Psoas muscle (tissue), 7 donors: ENCODE measurements at regions not wholly inside any gene's neighbourhood (a gene's known extent, or its start where the extent isn't known, plus 50 kb on each side); places are given as distances from the start of the nearest gene placed in this dataset.
A peak's percentile ranks its signal among the peaks of the same experiment; 100 is the strongest.
"Not testable (repeated sequence)": the region's sequence is repeated elsewhere in the genome, so short reads cannot be mapped to it uniquely, and the experiment has no call there.

Experiments used
- ATAC-seq, 4 donors: fragments of 200-7000 bp; cut with Tn5 transposase; one replicate each; pipeline ENCODE4 v1.9.1; 2020; ENCODE audit warnings: moderate library complexity in 3 of 4, mild to moderate bottlenecking in 2 of 4
- DNase-seq, 2 donors: peaks; one replicate each; pipeline ENCODE4 v3.0.0-alpha.2; 2020
- H3K27ac ChIP-seq: fragments of 200-600 bp; one replicate; pipeline ENCODE4 v1.8.0; 2022
- H3K27me3 ChIP-seq, 3 donors: fragments of 200-600 bp in 1 of 3; one replicate each; pipeline versions ENCODE4 v1.6.1 to v1.8.0; 2013 to 2022; ENCODE audit warnings: low read length in 2 of 3, mild to moderate bottlenecking in 2 of 3, moderate library complexity in 1 of 3; ENCODE audit not compliant: insufficient read depth in 3 of 3
- H3K36me3 ChIP-seq, 2 donors: fragments of 200-600 bp in 1 of 2; one replicate each; pipeline versions ENCODE4 v1.6.1 to v1.8.0; 2013 to 2022; ENCODE audit warnings: low read depth in 1 of 2, mild to moderate bottlenecking in 1 of 2, moderate library complexity in 1 of 2; ENCODE audit not compliant: insufficient read depth in 1 of 2
- H3K4me1 ChIP-seq: fragments of 200-600 bp; one replicate; pipeline ENCODE4 v1.8.0; 2022
- H3K4me3 ChIP-seq: fragments of 200-600 bp; one replicate; pipeline ENCODE4 v1.8.0; 2022; ENCODE audit warnings: mild to moderate bottlenecking
- H3K9me3 ChIP-seq: fragments of 200-600 bp; one replicate; pipeline ENCODE4 v1.8.0; 2022
- WGBS, 3 donors: extraction: QIAGEN DNeasy Blood & Tissue Kit; methylation state at CpG; one replicate each; pipeline versions ENCODE4 v1.1.6 to v1.1.7; 2013; 5-methylcytosine and 5-hydroxymethylcytosine counted together
- intact Hi-C, 2 donors: fragments of 100-400 bp; cut with DNase I; formaldehyde crosslinking; loops; one replicate each; pipeline versions ENCODE4 v1.11.0 to v1.14.2; 2022
- TF ChIP-seq, protein P1 (sequence below): fragments of 200-600 bp; IDR thresholded peaks from one replicate; pipeline ENCODE4 v1.8.0; 2022; ENCODE audit warnings: antibody characterized with exemption
- donor health status: healthy with polysubstance abuse.
- donor health status: DM: no; HTN: no; CAD: no; lungs with moderate emphysema.
- donor health status: Bipolar disorder and iron deficiency.
- donor health status: healthy.
- donor health status: DM: yes; HTN: yes; CAD: no.
- donor health status: DM: no; HTN: no; CAD: no.
- donor health status: DM: yes; HTN: yes; CAD: no.

DNA sequence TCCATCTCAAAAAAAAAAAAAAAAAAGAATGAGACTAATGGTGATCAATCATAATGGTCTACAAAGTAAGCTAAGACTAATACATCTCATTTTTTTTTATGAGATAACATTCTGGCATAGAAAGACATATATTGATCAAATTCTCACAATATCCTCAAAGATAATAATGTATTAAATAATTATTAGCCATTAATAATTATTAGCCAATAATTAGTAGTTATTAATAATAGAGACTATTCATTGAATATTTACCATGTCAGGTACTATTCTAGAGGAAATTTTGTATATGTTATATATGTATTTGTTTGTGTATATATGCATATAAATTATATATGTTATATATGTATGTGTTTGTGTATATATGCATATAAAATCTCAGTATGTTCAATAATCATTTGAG, 137.7 kb upstream of the PTBP2 start:
- H3K4me3 ChIP-seq, result no peak overlapping the region
- no peaks in the 10 kb centered on the region for H3K36me3 ChIP-seq
- ATAC-seq (no peak), DNase-seq (no peak)
- no peak overlapping the region for H3K27ac ChIP-seq
- TF ChIP-seq, protein P1, sequence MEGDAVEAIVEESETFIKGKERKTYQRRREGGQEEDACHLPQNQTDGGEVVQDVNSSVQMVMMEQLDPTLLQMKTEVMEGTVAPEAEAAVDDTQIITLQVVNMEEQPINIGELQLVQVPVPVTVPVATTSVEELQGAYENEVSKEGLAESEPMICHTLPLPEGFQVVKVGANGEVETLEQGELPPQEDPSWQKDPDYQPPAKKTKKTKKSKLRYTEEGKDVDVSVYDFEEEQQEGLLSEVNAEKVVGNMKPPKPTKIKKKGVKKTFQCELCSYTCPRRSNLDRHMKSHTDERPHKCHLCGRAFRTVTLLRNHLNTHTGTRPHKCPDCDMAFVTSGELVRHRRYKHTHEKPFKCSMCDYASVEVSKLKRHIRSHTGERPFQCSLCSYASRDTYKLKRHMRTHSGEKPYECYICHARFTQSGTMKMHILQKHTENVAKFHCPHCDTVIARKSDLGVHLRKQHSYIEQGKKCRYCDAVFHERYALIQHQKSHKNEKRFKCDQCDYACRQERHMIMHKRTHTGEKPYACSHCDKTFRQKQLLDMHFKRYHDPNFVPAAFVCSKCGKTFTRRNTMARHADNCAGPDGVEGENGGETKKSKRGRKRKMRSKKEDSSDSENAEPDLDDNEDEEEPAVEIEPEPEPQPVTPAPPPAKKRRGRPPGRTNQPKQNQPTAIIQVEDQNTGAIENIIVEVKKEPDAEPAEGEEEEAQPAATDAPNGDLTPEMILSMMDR, result no peak
- peaks cover 0 to 3% (median 0%) of the 10 kb centered on the region in 3 donors for H3K27me3 ChIP-seq
- H3K9me3 ChIP-seq, result no peaks in the 10 kb centered on the region
- intact Hi-C loops, result no loop called here
- no peaks in the 10 kb centered on the region for H3K4me1 ChIP-seq

DNA sequence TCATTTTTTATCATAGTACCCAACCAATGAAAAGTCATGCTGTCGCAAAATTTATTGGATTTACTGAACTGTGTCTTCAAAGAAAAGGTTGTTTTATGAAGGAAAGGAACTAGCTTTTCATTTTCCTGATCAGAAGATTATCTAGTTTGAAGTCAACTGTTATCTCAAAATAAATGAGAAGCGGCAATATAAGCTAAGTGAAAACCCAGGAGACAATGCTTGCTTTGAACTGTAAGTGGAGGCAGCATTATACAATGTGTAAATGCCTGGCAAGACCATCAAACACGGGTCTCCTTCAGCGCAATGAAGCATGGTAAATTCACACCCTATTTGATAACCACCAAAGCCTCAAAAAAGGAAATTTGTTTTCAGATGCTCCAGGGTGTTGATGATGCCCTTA, 134.4 kb upstream of the PTBP2 start:
- H3K9me3 ChIP-seq, result no peaks in the 10 kb centered on the region
- no peak overlapping the region for H3K27ac ChIP-seq
- no peaks in the 10 kb centered on the region for H3K36me3 ChIP-seq
- no peaks in the 10 kb centered on the region for H3K27me3 ChIP-seq
- H3K4me3 ChIP-seq, result no peak overlapping the region
- no peak for DNase-seq
- H3K4me1 ChIP-seq, result no peaks in the 10 kb centered on the region
- WGBS, 3 donors, result 68 to 70% (median 69%) methylated on average over 4 of the region's 4 CpGs
- intact Hi-C loops, result no loop called here
- TF ChIP-seq, protein P1, result no peak
- no peak for ATAC-seq

DNA sequence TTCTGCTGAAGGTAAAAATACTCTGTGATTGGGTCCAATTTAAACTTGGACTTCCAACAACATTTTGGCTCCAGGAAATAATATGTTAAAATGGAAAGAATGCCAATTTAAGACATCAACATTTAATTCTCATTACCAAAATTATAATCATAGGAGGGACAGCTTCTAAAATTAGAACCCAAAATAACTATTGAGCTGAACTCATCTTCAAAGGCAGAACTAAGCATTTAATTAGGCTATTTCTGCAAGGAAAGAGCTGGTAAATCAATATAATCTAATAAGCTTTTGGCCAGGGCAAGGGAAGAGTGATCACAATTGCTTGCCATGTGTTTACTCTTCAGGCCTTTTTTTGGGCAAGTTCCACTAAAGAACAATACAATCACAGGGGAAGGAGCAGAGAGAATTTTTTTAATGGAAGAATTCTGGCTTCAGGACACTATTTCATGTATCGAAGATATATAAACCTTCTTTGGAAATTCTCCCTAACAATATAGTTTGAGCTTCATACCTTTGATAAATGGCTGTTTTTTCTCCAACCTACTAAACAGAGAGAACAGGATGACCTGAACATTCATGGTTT, 133.1 kb upstream of the PTBP2 start:
- intact Hi-C loops, result no loop called here

DNA sequence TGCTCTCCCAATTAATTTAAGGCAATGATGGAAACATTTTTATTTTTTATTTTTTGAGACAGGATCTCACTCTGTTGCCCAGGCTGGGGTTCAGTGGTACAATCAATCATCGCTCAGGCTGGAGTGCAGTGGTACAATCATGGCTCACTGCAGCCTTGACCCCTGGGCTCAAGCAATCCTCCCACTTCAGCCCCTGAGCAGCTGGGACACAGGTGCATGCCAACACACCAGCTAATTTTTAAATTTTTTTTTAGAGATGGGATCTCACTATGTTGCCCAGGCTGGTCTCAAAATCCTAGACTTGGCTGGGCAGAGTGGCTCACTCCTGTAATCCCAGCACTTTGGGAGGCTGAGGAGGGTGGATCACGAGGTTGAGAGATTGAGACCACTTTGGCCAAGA, 126.1 kb upstream of the PTBP2 start:
- peaks cover 26% of the 10 kb centered on the region for H3K4me1 ChIP-seq
- H3K27me3 ChIP-seq, H3K9me3 ChIP-seq, H3K36me3 ChIP-seq, intact Hi-C loops, DNase-seq, H3K4me3 ChIP-seq, ATAC-seq, H3K27ac ChIP-seq: not testable (repeated sequence)
- 85 to 90% (median 89%) methylated on average over 2 of the region's 2 CpGs for WGBS, 3 donors

More for the DNA sequence above, 133.1 kb upstream of the PTBP2 start:
- Histone ChIP-seq H3K36me3 (no peaks in the 10 kb centered on the region), H3K9me3 (no peaks in the 10 kb centered on the region), H3K27me3 (no peaks in the 10 kb centered on the region), H3K4me3 (no peak overlapping the region), H3K4me1 (no peaks in the 10 kb centered on the region), H3K27ac (no peak overlapping the region)
- 23 to 86% (median 54%) methylated on average over 1 of the region's 1 CpG for WGBS, 3 donors
- TF ChIP-seq, protein P1, result no peak
- ATAC-seq (no peak), DNase-seq (no peak)

DNA sequence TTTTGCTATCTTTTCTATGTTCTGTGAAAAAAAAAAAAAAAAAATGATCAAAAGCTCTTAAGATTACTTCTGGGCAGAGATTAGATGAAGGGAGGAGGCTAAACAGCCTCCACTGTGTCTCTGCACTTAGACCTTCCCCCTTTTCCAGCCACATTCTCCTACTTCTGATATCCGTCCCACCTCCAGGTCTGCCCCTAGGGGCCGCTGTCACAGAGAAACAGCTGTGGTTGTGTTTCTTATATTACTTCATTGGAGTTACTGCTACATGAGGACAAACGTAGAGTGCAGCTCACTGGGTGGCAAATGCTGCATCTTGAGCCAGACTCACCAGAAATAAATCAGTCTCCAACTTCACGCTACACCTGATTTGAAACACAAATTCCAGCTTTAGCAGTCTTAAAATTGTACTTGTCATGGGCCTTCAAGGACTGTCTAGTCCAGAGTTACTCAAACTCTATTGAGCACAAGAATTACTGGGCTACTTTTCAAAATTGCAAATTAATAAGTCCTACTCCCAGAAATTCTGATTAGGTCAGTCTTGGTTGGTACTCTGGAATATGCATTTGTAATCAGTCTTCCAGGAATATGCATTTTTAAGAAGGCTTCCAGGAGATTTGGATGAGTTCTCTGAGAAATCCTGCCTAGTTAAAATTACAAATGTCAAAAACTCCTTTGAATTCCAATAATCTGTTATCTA, 125.2 kb upstream of the PTBP2 start:
- peaks cover 26% of the 10 kb centered on the region for H3K4me1 ChIP-seq
- H3K4me3 ChIP-seq, result no peak overlapping the region
- H3K9me3 ChIP-seq, result no peaks in the 10 kb centered on the region
- no peak overlapping the region for H3K27ac ChIP-seq
- TF ChIP-seq, protein P1, result peak; percentile 52
- no peaks in the 10 kb centered on the region for H3K36me3 ChIP-seq
- intact Hi-C loops, result no loop called here
- H3K27me3 ChIP-seq, result no peaks in the 10 kb centered on the region
- ATAC-seq (peak; percentile 38 to 72 (median 56)), DNase-seq (peak in 1 of 2 donors; percentile 17)
- WGBS, 3 donors, result 21 to 39% (median 24%) methylated on average over 4 of the region's 4 CpGs
